ENCODE measurements at regions not wholly inside any gene's neighbourhood (a gene's known extent, or its start where the extent isn't known, plus 50 kb on each side); places are given as distances from the start of the nearest gene placed in this dataset.
"Not testable (repeated sequence)": the region's sequence is repeated elsewhere in the genome, so short reads cannot be mapped to it uniquely, and the experiment has no call there.

DNA sequence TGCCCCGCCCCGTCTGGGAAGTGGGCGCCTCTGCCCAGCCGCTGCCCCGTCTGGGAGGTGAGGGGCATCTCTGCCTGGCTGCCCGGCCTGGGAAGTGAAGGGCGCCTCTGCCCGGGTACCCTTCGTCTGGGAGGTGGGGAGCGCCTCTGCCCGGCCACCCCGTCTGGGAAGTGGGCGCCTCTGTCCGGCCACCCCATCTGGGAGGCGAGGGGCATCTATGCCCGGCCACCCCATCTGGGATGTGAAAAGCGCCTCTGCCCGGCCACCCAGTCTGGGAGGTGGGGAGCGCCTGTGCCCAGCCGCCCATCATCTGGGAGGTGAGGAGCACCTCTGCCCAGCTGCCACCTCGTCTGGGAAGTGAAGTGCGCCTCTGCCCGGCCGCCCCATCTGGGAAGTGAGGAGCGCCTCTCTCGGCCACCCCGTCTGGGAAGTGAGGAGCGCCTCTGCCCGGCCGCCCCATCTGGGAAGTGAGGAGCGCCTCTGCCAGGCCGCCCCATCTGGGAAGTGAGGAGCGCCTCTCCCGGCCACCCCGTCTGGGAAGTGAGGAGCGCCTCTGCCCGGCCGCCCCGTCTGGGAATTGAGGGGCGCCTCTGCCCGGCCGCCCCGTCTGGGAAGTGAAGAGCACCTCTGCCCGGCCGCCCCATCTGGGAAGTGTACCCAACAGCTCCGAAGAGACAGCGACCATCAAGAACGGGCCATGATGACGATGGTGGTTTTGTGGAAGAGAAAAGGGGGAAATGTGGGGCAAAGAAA is 58.3 kb upstream of the PARP8 start:
- POLR2A ChIA-PET; H3K4me3 Mint-ChIP-seq (ENCODE audit: unreplicated experiment); H3K27ac Mint-ChIP-seq (ENCODE audit: unreplicated experiment); DNase-seq; H3K36me3 ChIP-seq (ENCODE audit: control insufficient read depth, insufficient read depth, low read length); intact Hi-C loops (cut with micrococcal nuclease; ENCODE audit: unreplicated experiment); H3K9me3 ChIP-seq; H3K4me3 ChIP-seq (ENCODE audit: low read depth, low read length); H3K4me1 Mint-ChIP-seq (ENCODE audit: low read depth, unreplicated experiment); H3K27me3 ChIP-seq (replicated peaks; ENCODE audit: control insufficient read depth, insufficient read depth, low read length); H3K36me3 Mint-ChIP-seq (ENCODE audit: insufficient read depth, unreplicated experiment); H3K4me1 ChIP-seq; H3K9me3 Mint-ChIP-seq (ENCODE audit: unreplicated experiment); CTCF ChIA-PET; H3K27me3 Mint-ChIP-seq (ENCODE audit: insufficient read depth, unreplicated experiment); BruUV-seq (replicated peaks): not testable (repeated sequence)

- H3K9me3 Mint-ChIP-seq (ENCODE audit: unreplicated experiment); H3K27me3 ChIP-seq (replicated peaks; ENCODE audit: control insufficient read depth, insufficient read depth, low read length); intact Hi-C loops (cut with micrococcal nuclease; ENCODE audit: unreplicated experiment); BruUV-seq (replicated peaks); H3K36me3 ChIP-seq (ENCODE audit: control insufficient read depth, insufficient read depth, low read length); H3K4me1 ChIP-seq; H3K36me3 Mint-ChIP-seq (ENCODE audit: insufficient read depth, unreplicated experiment); H3K4me1 Mint-ChIP-seq (ENCODE audit: low read depth, unreplicated experiment); H3K9me3 ChIP-seq; H3K27me3 Mint-ChIP-seq (ENCODE audit: insufficient read depth, unreplicated experiment); DNase-seq; POLR2A ChIA-PET; H3K4me3 Mint-ChIP-seq (ENCODE audit: unreplicated experiment); H3K27ac Mint-ChIP-seq (ENCODE audit: unreplicated experiment); H3K4me3 ChIP-seq (ENCODE audit: low read depth, low read length); CTCF ChIA-PET: not testable (repeated sequence)
These were observed 53.4 kb upstream of the PARP8 start for GRCh38 chr5:50613057-50613456.

Measured in Caco-2 (cell line).